ENCODE measurements at regions not wholly inside any gene's neighbourhood (a gene's known extent, or its start where the extent isn't known, plus 50 kb on each side); places are given as distances from the start of the nearest gene placed in this dataset.
"Not testable (repeated sequence)": the region's sequence is repeated elsewhere in the genome, so short reads cannot be mapped to it uniquely, and the experiment has no call there.

DNA sequence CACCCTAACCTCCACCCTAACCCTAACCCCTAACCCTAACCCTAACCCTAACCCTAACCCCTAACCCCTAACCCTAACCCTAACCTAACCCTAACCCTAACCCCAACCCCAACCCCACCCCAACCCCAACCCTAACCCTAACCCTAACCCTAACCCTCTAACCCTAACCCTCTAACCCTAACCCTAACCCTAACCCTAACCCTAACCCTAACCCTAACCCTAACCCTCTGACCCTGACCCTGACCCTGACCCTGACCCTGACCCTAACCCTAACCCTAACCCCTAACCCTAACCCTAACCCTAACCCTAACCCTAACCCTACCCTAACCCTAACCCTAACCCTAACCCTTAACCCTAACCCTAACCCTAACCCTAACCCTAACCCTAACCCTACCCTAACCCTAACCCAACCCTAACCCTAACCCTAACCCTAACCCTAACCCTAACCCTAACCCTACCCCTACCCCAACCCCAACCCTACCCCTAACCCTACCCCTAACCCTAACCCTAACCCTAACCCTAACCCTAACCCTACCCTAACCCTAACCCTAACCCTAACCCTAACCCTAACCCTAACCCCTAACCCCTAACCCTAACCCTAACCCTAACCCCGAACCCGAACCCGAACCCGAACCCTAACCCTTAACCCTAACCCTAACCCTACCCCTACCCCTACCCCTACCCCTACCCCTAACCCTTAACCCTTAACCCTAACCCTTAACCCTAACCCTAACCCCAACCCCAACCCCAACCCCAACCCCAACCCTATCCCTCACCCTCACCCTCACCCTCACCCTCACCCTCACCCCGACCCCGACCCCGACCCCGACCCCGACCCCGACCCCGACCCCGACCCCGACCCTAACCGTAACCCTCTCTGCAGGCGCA, 186.2 kb upstream of the CHL1 start:
- DNase-seq (ENCODE audit: low spot score), result not testable (repeated sequence)

DNA sequence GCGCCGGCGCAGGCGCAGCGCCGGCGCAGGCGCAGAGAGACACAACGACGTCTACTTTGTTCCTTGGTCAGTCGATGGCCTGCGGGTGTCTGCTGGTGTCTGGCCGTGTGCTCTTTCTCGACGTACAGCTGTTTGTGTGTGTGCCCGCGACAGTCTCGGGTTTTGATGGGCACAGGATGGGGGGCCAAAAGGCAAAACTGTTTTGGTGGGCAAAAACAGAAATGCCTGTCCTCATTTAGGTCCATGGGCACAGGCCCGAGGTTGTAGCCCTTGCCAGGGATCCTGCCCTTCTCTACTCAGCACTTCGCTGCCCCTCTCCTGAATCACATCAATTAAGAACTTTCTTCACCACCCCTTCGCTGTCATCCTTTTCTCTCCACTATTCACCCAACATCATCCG, 184.8 kb upstream of the CHL1 start:
- no peak for DNase-seq (ENCODE audit: low spot score)

DNA sequence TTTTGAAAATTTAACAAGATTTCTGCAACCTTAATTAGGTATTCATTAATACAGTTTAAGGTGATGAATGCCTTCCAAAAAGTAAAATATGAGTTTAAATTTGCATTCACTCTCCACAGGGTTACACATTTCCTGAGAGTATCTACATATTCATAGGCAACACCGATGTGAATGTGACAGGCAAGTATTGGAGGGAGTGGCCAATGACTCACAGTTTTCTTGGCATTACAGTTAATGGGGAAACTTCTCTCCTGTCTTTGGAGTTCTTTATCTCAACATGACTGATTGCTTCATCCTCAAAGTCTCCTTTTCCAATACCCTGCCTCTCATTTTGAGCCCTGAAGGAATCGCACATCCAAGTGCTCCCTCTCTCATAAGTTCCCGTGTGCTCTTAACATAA, 181.9 kb upstream of the CHL1 start:
- no peak for DNase-seq (ENCODE audit: low spot score)

DNA sequence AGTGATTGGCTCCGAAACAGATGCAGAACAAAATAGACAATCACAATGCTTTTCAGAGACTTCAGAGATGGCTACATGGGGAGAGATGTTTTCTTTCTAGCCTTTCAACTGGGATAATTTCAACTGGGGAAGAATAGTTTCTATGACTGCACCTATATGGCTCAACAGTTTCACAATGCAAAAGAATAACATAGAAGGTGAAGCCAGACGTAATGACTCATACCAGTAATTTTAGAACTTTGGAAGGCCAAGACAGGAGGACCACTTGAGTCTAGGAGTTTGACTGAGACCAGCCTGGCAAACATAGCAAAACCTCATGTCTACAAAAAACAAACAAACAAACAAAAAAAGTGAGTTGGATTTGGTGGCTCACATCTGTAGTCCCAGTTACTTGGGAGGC, 180.2 kb upstream of the CHL1 start:
- DNase-seq (ENCODE audit: low spot score), result no peak

DNA sequence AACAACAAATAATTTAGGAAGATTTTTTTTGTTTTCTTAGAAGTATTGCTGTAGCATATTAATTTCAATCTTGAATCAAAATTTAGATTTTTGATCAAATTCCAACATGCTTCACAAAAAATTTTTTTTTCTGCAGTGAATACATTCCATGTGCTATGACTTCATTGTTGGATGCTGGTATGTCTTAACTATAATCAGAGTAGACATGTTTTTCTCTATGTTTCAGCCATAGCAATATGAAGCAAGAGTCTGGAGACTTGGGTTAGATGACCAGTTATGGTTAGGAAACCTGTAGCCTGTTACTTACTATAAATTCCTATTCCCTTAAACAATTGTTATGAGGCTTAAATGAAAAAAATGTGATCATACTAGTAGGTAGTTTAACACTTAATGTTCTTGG, 176.1 kb upstream of the CHL1 start:
- DNase-seq (ENCODE audit: low spot score), result no peak

DNA sequence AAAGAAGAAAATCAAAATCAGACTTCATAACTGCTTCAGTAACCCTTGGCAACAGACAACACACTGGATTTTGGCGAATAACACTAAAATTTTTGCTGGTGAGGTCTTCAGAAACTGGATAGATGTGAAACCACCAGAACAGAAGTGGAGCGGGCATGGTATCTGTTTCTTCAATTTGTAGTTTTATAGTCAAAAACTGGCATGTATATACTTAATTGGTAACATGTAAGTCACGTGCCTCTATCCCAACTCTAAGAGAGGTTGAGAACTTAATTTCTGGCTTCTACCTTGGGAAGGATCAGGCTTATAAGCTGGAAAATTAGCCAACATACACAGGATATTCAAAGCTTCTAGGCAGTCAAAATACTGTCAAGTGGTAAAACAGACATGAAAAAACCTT, 172.6 kb upstream of the CHL1 start:
- no peak for DNase-seq (ENCODE audit: low spot score)

DNA sequence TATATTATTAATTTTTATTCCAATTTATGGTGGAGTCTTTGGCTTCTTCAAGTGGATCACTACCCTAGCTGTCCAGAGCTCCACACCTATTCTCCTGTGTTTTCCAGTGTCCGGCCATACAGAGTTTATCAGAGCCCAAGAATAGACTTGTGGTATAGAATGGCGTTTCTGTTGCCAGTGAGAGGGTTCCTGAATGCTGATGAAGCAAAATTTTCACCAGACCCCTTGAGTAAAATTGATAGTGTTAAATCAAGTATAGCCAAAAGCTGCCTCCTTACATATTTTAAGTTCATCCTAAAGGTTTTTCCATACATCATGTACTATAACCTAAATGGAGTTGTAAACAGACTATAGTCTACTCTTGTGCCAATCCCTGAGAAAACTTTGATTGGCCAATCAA, 171.5 kb upstream of the CHL1 start:
- no peak for DNase-seq (ENCODE audit: low spot score)

DNA sequence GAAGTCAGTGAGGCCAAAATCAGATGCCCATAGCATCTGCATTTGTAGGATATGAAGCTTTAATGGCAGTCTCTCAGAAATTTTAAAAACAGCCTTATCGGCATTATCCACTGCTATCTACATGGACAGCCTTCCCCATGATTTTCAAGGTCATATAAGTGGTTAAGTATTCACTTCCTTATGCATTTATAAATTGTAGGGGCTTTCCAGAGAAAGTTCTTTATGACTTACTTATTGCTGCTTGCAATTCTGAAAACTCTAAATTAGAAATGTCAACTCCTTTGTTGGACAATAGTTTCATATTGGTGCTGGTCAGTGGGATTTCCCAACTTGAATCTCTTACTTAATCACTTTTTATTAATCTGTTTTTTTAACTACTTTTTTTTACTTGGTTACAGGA, 160.6 kb upstream of the CHL1 start:
- DNase-seq (ENCODE audit: low spot score), result not testable (repeated sequence)

DNA sequence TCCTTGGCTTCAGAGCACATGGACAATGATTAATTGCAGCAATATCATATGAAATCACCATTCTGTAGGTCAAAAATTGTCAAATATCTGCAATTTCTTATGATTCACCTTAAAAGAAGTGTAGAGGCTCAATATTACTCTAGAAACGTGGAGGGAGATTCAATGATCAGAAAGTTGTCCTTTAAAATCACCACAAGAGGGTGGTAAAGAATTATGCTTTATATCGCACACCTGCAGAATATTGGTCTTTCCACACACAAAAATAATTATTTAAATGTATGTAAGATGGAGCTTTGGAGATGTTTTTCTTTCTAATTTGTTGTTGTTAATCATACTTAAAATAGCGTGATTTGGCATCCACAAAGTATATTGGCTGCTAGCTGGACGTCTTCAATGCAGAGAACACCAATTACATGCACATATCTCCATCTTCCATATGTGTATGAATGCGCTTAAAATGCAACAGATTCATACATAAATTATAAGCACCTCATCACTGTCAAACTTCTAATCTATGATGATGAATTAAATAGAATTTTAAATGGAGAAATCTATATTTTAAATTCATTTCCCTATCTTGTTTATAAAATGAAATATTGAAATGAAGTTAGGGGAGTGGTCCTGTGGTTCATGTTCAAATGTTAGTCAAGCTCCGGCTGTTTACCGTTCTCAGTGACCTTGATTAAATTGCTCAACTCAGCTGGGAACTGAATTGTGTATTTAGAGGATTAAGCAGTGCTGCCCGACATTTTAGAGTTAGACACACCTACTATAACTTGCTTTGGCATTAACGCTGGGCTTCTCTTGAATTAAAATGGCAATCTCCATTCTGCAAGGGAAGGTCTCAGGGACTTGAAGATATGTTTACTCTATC, 153.5 kb upstream of the CHL1 start:
- peak; percentile 3 for DNase-seq (ENCODE audit: low spot score)

DNA sequence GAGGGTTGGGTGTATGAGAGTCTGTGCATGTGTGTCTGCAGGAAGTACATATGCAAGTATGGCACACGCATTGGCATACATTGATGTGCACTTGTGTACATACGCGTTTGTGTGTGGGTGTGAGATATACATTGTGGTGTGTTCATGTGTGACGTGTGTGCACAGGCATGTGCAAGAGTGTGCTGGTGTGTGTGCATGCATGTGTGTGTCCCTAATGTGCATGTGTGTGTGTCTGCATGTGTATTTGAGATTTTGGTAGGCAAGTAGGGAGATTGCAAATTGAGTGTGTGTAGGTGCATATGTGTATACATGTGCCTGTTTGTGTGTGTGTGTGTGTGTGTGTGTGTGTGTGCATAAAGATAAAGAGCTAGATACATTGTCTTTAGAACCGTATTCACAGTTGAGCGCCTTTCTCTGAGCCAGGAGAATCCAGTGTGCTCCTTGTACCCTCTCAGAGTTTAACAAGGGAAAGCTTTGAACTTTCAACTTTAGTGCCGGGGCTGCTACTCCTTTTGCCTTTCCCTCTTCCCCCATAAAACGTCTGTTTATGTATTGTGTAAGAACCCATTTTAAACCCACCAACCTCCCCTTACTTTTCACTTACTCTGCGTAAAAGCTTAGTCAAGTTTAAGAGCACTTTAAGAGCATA, 152.4 kb upstream of the CHL1 start:
- no peak for DNase-seq (ENCODE audit: low spot score)

DNA sequence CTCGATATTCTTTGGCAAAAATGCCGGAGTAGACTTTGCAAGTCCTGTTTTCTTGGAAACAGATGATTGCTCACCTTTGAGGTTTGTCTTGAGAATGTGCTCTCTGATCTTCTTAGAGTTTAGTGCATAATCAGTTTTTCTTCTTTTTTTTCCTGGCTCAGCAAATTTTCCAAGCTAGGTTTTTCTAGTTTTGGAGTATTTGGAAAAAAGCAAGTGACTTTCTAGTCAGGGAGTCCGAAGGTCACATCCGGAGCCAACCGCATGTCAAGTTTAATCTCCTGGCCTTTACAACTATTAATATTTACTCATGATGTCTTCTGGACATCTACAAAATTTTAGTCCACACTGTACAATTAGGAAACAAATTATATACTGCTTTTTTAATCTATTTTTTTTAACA, 151.6 kb upstream of the CHL1 start:
- not testable (repeated sequence) for DNase-seq (ENCODE audit: low spot score)

DNA sequence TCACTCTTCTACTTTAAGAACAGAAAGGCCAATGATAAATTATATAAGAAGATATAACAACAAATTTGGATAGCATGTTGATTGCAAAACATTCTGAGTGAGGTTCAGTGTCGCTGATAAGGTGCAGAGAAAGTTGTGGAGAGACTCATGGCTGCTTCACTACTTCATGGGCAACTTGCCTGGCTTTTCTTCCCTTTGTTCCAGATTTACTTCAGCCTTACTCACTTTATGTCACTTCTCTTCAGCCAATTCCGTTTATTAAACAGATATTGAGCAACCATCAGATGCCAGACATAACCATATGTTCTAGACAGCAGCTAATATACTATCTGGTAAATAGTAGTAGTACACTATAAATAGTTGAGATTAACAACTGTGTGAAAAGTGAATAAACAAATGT, 150.0 kb upstream of the CHL1 start:
- DNase-seq (ENCODE audit: low spot score), result no peak

DNA sequence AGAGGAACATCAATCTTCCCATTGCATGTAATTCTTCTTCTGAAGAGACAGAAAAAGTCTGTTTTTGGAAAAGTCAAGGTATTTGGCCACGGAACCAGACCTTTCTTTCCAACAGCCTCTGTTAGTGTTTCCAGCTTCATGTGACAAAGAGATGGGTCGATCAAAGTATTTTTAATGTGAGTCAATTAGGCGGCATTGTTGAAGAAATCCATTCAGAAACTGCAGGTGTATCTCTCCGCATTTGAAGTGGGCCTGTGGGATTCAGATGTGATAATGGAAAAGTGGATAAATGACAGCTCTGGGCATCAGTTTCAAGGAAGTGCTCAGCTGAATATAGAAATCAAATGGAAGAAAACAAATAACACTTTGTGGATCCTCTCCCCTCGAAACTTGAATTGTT, 143.1 kb upstream of the CHL1 start:
- DNase-seq (ENCODE audit: low spot score), result not testable (repeated sequence)

DNA sequence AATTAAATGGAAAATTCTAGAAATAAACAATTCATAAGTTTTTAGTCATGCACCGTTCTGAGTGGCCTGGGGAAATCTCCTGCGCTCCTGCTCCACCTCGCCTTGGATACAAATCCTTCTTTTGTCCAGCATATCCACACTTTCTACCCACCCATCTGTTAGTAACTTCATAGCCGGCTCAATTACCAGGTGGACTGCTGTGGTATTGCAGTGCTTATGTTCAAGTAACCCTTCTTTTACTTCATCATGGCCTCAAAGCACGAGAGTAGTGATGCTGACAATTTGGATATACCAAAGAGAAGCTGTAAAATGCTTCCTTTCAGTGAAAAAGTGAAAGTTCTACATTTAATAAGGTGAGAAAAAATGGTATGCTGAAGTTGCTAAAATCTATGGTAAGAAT, 142.3 kb upstream of the CHL1 start:
- no peak for DNase-seq (ENCODE audit: low spot score)

DNA sequence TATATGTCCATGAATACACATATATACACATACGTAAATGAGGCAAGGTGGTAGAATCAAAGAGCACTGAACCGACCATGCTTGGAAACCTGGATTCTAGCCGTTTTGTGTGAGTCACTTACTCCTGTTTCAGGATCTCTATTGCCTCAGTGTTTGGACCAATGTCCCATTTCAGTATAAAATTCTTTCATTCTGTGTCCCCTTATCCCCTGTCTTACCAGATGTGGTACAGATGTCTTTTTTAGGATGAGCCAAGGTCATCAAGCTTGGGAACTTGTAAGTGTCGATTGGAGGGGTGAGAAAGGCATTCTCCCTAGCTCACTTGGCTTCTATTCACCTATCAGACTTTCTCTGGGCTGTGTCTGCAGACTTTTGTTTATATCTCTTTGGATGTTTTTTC, 139.9 kb upstream of the CHL1 start:
- no peak for DNase-seq (ENCODE audit: low spot score)

DNA sequence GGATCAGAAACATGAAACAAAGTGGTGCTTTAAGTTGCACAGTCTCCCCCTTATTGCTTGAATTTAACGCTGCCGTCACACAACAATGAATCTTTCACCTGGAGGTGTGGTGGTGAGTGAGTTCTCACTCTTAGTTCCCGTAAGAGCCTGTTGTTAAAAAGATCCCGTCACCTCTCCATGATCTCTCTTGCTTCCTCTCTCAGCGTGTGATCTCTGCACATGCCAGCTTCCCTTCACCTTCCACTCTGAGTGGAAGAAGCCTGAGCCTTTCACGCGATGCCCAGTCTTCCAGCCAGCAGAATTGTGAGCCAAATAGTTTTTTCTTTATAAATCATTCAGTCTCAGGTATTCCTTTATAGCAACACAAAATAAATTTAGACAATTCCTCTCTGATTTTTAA, 136.7 kb upstream of the CHL1 start:
- DNase-seq (ENCODE audit: low spot score), result no peak

DNA sequence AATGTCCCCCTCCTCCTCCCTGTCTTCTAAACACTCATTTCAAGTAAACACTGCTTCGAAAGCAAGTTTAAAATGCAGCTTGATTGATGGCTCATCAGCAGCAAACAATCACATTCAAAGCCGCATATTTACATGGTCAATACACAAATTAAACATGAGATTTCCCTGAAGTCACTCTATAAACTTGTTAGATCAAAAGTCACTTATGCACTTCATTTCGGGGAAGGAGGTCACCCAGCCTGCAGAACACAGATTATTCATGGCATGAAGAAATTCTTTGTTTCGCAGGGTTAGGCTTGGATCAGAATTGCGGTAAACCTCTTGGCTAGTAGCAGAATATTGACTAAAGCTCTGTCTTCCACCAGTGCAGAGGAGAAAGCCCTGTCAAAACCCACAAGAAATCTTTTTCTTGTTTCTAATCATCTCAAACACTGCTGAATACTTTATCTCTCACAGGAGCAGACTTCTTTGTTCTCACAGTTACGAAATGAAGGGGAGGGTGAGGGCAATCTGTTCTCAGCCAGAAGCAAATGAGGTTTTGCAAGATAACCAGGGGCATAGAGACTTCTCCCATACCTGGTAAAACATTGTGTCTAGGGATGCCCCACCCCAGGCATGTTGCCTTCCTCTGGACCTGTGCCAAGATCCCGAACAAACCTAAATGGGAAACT, 133.3 kb upstream of the CHL1 start:
- DNase-seq (ENCODE audit: low spot score), result peak; percentile 1

DNA sequence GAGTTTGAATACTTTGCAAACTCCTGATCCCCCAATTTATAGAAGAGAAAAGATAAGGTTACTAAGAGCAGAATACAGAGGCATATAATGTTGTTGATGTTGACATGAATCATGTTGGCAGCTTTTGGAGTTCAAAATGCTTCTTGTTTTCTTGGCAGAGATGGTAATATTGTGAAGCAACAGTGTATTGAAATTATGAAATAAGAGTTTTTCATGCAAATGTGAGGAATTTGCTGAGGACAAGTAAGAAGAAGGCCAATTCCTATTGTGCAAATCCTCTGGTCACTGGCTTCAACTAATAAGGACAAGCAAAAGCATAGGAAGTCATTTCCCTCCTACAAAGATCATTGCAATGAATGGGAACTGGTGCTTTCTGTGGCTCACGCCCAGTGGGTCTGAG, 126.9 kb upstream of the CHL1 start:
- DNase-seq (ENCODE audit: low spot score), result no peak

DNA sequence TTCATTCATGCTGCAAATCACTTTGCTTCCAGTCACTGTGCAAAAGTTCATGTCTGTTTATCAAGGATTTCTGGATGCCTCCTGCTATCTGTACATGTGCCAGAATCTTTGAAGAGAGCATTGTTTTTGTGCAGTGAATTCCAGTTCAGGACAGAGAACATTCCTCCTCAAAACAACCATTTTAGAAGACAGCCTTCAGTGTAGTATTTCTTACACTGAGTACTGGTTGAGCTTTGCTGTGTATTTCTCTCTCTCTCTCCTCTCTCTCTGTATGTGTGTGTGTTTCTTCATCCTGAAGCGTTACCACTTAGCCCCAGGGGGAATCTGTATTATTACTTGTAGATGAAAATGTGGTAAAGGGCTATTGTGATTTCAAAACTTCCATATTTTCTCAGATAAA, 123.8 kb upstream of the CHL1 start:
- peak; percentile 7 for DNase-seq (ENCODE audit: low spot score)

DNA sequence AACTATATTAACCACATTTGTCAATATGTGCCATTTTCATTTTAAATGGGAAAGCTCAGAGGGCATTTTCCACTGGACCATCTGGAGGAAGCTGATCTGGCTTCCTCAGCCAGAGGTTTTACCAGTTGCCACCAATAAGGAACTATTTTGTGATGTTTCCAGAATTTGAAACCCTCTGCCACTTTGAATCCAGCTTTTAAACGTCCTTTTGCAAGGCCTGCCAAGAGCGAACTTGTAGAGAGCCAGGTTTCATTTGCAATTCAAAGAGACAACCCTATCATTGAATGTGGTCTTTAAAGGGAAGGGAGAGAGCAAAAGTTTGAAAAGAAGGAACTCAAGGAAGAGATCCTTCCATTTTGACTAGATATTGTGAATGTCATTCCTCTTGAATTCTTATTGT, 123.3 kb upstream of the CHL1 start:
- peak; percentile 21 for DNase-seq (ENCODE audit: low spot score)

DNA sequence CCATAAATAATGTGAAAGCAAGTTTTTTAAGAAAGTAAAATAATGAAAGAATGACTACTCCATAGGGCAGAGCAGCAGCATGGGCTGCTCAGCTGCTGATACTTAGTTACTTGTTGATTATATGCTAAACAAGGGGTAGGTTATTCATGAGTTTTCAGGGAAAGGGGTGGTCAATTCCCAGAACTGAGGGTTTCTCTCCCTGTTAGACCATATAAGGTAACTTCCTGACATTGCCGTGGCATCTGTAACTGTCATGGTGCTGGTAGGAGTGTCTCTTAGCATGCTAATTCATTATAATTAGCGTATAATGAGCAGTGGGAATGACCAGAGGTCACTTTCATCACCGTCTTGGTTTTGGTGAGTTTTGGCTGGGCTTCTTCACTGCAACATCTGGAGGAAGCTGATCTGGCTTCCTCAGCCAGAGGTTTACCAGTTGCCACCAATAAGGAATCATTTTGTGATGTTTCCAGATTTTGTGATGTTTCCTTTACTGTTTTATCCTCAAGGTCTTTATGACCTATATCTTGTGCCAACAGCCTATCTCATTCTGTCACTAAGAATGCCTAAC, 121.8 kb upstream of the CHL1 start:
- no peak for DNase-seq (ENCODE audit: low spot score)

DNA sequence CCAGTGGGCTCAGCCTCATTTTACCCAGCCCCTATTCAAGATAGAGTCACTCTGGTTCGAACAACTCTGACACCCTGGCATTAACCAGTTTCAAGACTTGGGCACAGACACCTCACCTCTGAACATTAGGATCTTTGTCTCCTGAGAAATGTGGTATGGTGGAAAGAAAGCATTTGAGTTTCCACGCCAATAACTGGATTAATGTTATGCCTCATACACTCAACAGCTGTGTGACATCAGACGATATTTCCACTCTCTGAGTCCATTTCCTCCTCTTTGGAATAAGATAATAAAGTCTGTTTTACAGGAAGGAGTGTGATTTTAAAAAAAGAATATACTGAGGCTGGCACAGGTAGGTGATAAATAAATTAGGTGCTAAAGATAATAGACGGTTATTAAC, 121.3 kb upstream of the CHL1 start:
- no peak for DNase-seq (ENCODE audit: low spot score)
